Thymus (tissue), 11 donors: ENCODE measurements at regions not wholly inside any gene's neighbourhood (a gene's known extent, or its start where the extent isn't known, plus 50 kb on each side); places are given as distances from the start of the nearest gene placed in this dataset.
A peak's percentile ranks its signal among the peaks of the same experiment; 100 is the strongest.

ENCODE experiments used
- DNase-seq, 9 donors: peaks; one replicate each; pipeline ENCODE4 v3.0.0-alpha.2; 2013; ENCODE audit warnings: low spot score in 9 of 9, low read depth in 6 of 9, missing footprints in 1 of 9
- H3K27ac ChIP-seq, 2 donors: one replicate each; pipeline ENCODE4 v1.5.1; 2013; ENCODE audit warnings: control low read depth in 1 of 2, low read depth in 1 of 2, low read length in 1 of 2, mild to moderate bottlenecking in 1 of 2, moderate library complexity in 1 of 2
- H3K27me3 ChIP-seq, 2 donors: one replicate each; pipeline ENCODE4 v1.5.1; 2013; ENCODE audit warnings: low read length in 1 of 2; ENCODE audit not compliant: control insufficient read depth in 2 of 2, insufficient read depth in 1 of 2
- H3K36me3 ChIP-seq, 2 donors: one replicate each; pipeline ENCODE4 v1.5.1; 2013; ENCODE audit warnings: low read length in 1 of 2, mild to moderate bottlenecking in 1 of 2, moderate library complexity in 1 of 2; ENCODE audit not compliant: control insufficient read depth in 2 of 2, insufficient read depth in 2 of 2
- H3K4me1 ChIP-seq, 2 donors: one replicate each; pipeline ENCODE4 v1.5.1; 2013; ENCODE audit warnings: low read length in 2 of 2; ENCODE audit not compliant: control insufficient read depth in 2 of 2, insufficient read depth in 2 of 2
- H3K4me3 ChIP-seq, 2 donors: one replicate each; pipeline ENCODE4 v1.5.1; 2013; ENCODE audit warnings: low read length in 2 of 2, control low read depth in 1 of 2, mild to moderate bottlenecking in 1 of 2
- H3K9me3 ChIP-seq, 2 donors: one replicate each; pipeline ENCODE4 v1.5.1; 2013; ENCODE audit warnings: low read length in 1 of 2, mild to moderate bottlenecking in 1 of 2; ENCODE audit not compliant: control insufficient read depth in 2 of 2, insufficient read depth in 1 of 2
- WGBS: extraction: QIAGEN DNeasy Blood & Tissue Kit; methylation state at CpG from one replicate; pipeline ENCODE4 v1.1.7; 2013; 5-methylcytosine and 5-hydroxymethylcytosine counted together
- donor health status: healthy.

DNA sequence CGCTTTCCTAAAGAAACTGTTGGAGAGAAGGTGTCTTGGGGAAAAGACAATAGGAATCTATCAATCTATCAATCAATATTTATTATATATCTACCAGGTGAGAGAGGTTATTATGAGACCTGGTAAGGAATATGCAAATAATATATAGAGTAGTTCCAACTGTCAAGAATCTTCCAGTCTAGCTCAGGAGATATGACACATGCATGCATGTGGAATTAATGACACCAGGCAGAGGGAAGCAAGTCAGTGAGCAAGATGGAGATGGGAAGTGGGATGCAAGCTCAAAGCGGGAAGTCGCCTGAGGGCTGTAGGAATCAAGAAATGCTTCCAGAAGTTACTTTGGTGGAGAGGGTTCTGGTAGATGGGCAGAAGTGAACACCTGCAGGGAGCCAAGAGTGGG, 187.4 kb upstream of the NRP1 start:
- 94% methylated on average over 3 of the region's 3 CpGs for WGBS
- H3K9me3 ChIP-seq: no peaks in the 10 kb centered on the region
- H3K27me3 ChIP-seq: no peaks in the 10 kb centered on the region
- H3K27ac ChIP-seq: no peak overlapping the region
- no peaks in the 10 kb centered on the region for H3K36me3 ChIP-seq
- DNase-seq: no peak
- no peak overlapping the region for H3K4me3 ChIP-seq
- H3K4me1 ChIP-seq: no peaks in the 10 kb centered on the region

DNA sequence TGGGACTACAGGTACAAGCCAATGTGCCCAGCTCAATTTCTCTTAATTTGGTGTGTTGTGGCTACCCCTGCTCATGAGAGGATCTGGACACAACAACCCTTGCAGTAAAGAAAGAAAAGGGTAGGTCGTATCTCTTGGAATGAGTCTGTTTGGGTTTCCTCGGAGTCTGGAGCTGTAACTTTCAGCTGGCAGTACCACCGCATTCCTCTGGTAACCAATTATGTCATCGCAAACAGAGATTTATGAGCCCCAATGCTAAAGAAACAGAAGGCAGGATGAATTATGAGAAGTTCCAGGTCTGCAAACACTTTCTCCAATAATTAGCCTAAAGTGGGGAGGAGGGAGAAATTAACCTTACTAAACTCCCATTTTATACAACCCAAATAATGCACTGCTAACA, 186.6 kb upstream of the NRP1 start:
- WGBS: 11% methylated on average over 4 of the region's 4 CpGs
- Histone ChIP-seq H3K27me3 (no peaks in the 10 kb centered on the region), H3K9me3 (no peaks in the 10 kb centered on the region), H3K4me1 (no peaks in the 10 kb centered on the region), H3K4me3 (no peak overlapping the region), H3K36me3 (no peaks in the 10 kb centered on the region), H3K27ac (no peak overlapping the region)
- no peak for DNase-seq

DNA sequence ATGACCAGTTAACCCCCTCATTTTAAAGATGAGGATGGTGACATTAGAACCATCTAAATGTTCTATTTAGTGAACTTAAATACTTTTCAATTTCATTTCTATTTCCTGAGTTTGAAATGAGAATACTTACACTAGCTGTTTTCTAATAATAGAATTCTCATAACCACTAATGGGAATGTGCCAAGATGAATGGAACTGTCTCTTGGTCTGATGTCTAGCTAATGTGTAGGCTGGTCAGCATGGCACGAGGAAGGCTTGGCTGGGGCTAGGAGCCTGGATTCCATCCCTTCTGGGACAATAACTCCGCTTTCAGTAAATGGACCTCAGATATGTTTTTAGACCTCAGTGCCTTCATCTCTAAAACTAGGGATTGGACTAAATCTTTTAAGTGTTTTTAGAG, 185.8 kb upstream of the NRP1 start:
- no peak for DNase-seq
- WGBS: 89% methylated on average over 2 of the region's 2 CpGs
- H3K36me3 ChIP-seq: no peaks in the 10 kb centered on the region

DNA sequence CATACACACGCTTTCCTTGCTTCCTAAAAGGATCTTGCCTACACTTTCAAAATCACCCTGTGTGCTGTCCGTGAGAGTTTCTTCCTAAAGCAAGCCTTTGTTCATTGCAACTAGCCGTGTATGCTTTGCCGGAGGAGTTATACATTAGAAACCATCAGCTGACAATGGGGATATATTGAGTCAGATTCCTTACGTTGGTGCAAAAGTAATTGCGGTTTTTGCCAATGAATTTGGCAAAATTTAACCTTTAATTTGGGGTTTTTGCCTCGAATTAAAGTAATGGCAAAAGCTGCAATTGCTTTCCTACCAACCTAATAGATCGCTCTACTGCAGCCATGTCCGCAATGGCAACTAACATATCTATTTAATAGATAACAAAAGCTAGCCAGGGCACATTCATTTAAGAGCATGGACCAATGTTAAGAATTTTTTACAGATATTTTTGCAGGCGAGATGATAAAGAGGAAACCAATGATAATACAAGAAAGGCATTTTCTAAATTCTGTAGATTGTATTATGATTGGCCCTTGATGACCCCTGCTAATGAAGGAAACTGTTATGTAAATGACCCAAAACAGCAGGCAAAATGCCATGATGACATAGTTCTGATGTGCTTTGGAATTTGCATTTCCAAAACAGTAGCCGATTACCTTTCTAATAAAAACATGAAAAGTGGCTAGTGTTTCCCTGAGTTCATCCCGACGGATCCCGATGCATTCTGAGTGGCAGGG, 184.8 kb upstream of the NRP1 start:
- Histone ChIP-seq H3K4me1 (no peaks in the 10 kb centered on the region), H3K36me3 (no peaks in the 10 kb centered on the region), H3K4me3 (no peak overlapping the region), H3K27me3 (no peaks in the 10 kb centered on the region), H3K9me3 (no peaks in the 10 kb centered on the region), H3K27ac (no peak overlapping the region)
- WGBS: 78% methylated on average over 14 of the region's 14 CpGs
- DNase-seq: no peak

More for the DNA sequence above, 185.8 kb upstream of the NRP1 start:
- no peaks in the 10 kb centered on the region for H3K4me1 ChIP-seq
- H3K4me3 ChIP-seq: no peak overlapping the region
- no peak overlapping the region for H3K27ac ChIP-seq
- H3K27me3 ChIP-seq: no peaks in the 10 kb centered on the region
- H3K9me3 ChIP-seq: no peaks in the 10 kb centered on the region

DNA sequence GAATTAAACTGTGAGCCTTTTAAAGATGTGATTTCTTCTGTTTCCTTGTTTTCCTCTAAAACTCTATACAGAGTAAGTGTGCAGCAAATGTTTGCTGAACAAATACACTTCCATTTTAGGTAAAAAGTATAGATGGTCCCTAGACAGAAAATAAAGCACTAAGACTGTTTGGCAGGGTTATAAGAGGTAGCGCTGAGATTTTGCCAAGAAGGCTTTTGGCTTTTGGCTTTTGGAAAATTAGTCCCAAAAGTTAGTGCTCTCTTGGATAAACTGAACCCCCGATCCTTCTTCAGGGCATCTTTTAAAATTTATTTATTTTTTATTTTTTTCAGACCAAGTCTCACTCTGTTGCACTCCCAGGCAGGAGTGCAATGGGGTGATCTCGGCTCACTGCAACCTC, 175.7 kb upstream of the NRP1 start:
- no peak overlapping the region for H3K4me3 ChIP-seq
- H3K36me3 ChIP-seq: no peaks in the 10 kb centered on the region
- no peak for DNase-seq
- no peaks in the 10 kb centered on the region for H3K4me1 ChIP-seq
- no peak overlapping the region for H3K27ac ChIP-seq
- H3K9me3 ChIP-seq: no peaks in the 10 kb centered on the region
- no peaks in the 10 kb centered on the region for H3K27me3 ChIP-seq
- 97% methylated on average over 3 of the region's 3 CpGs for WGBS

DNA sequence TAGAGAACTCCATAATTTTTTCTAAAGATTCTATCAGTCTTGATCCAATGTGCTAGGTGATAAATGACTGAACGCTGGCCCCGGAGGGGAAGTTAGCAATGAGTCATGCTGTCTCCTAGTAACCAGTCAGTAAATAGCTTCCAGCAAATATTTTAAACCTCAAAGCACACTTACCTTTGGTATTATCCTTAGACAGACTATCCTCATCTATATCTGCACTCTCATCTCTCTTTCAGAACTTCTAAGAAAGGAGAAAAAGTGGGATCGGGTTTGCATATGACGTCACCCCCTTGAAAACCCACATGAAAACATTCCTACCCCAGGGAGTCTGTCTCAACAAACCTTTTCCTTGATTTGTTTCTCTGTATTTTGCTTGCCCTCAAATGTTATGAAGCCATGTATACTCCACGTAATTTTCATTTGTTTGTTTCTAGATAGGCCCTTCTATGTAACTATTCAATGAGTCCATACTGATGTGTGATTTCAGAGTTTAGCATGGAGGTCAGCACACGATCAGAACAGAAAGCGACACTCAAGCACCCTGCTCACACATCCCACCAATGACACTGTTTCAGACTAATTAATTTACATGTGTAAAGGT, 174.9 kb upstream of the NRP1 start:
- DNase-seq: peak in 1 of 9 donors; percentile 21
- 35% methylated on average over 7 of the region's 7 CpGs for WGBS
- Histone ChIP-seq H3K9me3 (no peaks in the 10 kb centered on the region), H3K4me1 (no peaks in the 10 kb centered on the region), H3K36me3 (no peaks in the 10 kb centered on the region), H3K27me3 (no peaks in the 10 kb centered on the region), H3K4me3 (no peak overlapping the region), H3K27ac (no peak overlapping the region)

DNA sequence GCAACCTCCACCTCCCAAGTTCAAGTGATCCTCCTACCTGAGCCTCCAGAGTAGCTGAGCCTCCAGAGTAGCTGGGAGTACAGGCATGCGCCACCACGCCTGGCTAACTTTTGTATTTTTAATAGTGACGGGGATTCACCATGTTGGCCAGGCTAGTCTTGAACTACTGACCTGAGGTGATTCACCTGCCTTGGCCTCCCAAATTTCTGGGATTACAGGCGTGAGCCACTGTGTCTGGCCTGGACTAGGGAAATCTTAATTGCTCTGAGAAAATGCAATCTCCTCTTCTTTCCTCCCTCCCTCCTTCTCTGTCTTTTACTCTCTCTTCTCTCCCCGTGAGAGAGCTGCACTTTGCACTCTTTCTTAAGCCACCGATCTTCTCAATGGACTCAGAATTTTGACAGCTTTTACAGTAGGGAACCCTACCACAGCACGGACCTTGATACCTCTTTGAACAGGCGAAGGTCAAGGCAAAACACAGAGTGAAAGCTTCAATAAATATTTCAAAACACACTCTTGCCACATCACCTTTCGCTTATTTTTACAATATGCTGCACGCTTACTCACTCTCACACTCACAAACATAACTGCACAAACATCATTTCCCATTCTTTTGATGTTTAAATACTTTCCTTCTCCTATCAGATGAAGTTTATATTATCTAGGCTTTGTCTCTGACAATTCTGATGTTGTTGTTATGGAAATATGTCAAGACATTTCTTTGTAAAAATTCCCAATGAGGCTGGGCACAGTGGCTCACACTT, 173.4 kb upstream of the NRP1 start:
- Histone ChIP-seq H3K27me3 (no peaks in the 10 kb centered on the region), H3K27ac (no peak overlapping the region), H3K4me3 (no peak overlapping the region), H3K4me1 (no peaks in the 10 kb centered on the region), H3K9me3 (no peaks in the 10 kb centered on the region), H3K36me3 (no peaks in the 10 kb centered on the region)
- WGBS: 91% methylated on average over 10 of the region's 10 CpGs
- DNase-seq: no peak

DNA sequence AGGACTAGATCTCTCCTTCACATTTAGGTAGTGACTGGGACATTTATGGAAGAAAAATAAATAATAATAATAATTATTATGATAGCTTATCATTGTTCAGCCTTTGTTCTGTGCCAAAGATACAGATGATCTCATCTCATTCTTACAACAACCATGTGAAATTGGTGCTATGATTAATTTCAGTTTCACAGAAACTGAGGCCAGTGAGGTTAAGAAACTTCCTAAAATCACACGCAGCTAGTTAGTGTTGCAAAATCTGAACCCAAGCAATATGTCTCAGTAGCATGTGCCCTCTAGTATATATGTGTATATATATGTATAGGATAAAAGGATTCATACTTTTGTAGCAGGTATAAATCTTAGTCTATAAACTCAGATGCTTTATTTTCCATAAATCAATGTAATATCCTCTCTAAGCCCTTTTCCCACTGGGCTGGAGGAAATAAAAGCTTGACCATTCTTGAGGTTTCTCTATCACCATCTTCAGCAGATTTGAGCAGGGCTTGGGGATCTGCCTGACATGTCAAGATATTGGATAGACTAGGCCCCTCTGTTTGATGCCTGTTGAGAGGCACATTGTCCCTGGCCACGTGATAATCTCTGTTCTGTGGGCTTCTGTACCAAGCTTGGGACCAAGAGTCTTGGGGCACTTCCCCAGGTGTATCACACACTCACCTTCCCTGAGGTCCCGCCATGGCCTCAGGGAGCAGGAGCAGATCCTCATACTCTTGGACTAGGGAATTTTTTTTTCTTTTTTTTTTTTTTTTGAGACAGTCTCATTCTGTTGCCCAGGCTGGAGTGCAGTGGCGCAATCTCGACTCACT, 172.6 kb upstream of the NRP1 start:
- no peak overlapping the region for H3K27ac ChIP-seq
- whole genome bisulfite sequencing: 93% methylated on average over 5 of the region's 5 CpGs

DNA sequence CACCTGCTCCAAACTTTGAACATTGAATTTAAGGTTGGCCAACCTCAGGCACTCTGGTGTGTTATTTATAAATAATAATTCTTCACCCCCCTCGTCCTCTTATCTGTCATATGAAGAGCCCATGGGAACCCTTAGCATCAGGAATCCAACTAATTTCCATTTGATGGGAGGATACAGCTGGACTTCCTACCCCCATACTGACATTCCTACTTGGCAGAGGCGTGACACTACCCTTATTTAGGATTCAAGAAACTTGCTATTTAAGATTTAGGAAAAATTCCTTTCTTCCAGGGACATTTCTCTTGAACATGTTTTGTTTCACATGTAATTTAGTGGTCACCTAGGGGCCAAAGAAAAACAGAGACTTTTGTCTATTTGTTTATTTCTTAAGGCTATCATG, 171.9 kb upstream of the NRP1 start:
- Histone ChIP-seq H3K9me3 (no peaks in the 10 kb centered on the region), H3K27ac (no peak overlapping the region), H3K27me3 (no peaks in the 10 kb centered on the region), H3K36me3 (no peaks in the 10 kb centered on the region), H3K4me3 (no peak overlapping the region), H3K4me1 (no peaks in the 10 kb centered on the region)
- no peak for DNase-seq
- 85% methylated on average over 2 of the region's 2 CpGs for WGBS

More for the DNA sequence above, 172.6 kb upstream of the NRP1 start:
- Histone ChIP-seq H3K4me1 (no peaks in the 10 kb centered on the region), H3K36me3 (no peaks in the 10 kb centered on the region), H3K27me3 (no peaks in the 10 kb centered on the region), H3K9me3 (no peaks in the 10 kb centered on the region), H3K4me3 (no peak overlapping the region)
- DNase-seq: no peak
